ENCODE measurements at regions not wholly inside any gene's neighbourhood (a gene's known extent, or its start where the extent isn't known, plus 50 kb on each side); places are given as distances from the start of the nearest gene placed in this dataset.
A peak's percentile ranks its signal among the peaks of the same experiment; 100 is the strongest.
"Not testable (repeated sequence)": the region's sequence is repeated elsewhere in the genome, so short reads cannot be mapped to it uniquely, and the experiment has no call there.

DNA sequence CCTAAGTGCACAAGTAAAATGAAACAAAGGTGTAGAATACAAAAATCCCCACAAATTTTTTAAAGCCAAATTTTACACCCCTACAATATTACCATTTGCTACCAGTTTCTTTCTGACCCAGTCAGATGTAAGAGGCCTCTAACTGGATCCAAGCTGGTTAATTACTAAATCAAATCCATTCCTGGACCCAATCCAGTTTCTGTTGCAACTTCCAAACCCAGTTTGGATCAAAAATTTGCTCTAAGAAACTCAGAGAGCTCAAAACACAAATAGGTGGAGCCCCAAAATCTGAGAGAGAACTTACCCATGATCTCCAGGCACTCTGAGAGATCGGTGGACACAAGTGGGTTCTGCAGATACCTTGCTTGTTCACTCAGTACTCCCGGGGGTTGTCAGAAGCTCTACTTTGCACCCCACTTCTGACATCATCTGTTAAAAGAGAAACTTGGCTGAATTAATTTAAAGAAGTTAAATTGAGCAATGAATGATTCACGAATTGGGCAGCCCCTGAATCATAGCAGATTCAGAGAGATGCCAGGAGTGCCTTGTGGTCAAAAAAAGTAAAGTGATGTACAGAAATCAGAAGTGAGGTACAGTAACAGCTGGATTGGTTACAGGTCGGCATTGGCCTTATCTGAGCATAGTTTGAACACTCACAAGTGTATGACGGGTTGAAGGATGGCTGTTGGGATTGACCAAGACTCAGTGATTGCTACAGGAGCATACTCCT lies 448.0 kb downstream of the KCNT2 start:
- FAIRE-seq (no peak), DNase-seq (ENCODE audit: low spot score) (no peak)

DNA sequence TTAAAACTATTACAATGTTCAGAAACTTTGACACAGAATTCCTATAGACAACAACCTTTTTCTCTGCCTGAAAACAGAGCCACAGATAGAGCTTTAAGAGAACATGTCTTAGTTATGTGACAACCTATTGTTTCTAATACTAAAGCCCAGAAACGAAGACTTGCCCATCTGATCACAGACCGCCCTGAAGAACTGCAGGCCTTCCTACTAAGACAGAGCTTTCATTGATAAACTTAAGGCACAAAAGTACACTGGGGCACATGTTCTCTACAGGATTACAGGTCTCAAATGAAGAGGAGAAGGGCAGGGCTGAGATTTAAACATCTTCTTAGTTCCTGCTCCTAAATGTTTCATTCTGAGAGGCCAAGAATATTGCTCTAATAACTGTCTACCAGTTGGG lies 452.7 kb downstream of the KCNT2 start:
- FAIRE-seq (no peak), DNase-seq (ENCODE audit: low spot score) (no peak)

DNA sequence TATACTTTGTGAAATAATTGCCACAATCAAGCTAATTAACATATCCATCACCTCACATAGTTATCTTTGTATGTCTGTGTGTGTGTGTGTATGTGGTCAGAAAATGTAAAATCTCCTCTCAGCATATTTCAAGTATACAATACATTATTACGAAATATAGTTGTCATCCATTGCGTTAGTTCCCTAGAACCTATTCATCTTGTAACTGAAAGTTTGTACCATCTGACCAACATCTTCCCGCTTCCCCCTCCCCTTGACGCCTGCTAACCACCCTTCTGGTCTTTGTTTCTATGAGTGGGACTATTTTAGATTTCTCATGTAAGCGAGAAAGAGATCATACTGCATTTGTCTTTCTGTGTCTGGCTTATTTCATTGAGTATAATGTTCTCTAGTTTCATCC lies 455.3 kb downstream of the KCNT2 start:
- DNase-seq (ENCODE audit: low spot score) (no peak), FAIRE-seq (no peak)

DNA sequence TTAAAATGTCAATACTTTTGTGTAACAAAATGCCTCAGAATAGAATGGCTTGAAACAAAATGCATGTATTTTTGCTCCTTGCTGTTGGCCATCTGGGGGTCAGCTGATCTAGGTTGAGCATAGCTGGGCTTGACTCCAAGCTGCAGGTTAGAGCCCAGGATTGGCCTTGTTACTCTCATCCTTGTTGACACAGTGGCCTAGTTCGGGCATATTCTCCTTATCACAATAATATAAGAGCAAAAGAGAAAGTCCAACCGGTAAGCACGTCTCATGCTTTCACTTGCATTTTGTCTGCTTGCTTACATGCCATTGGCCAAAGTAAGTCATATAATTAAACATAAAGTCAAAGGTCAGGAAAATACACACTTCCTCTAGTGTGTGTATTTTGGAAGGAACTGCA lies 456.2 kb downstream of the KCNT2 start:
- no peak for FAIRE-seq
- DNase-seq (ENCODE audit: low spot score) = no peak

DNA sequence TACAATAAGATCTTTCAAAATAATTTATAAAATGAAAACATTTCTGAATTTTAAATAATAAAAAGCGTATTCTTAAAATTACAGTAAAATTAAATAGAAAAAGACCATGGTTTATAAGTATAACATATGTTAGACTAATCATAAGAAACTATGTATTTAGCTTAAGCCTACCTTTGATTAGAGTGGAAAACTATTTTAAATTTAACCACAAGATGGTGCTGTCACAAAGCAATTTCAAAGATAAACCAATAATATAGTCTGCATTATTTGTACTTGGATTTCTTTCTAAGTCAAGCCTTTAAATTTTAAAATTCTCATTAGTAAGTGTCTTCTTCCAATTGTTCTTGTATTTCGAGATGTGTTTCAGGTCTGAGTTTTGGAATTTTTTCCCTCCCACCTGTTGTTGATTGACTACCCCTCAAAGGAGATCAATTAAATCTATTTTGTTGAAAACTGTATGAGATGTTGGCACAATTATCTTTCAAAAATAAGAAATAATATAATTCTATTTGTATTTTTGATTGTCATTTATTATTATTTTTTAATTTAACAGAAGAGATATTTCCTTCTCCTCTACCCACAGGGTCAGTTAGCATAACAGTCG lies 459.8 kb downstream of the KCNT2 start:
- FAIRE-seq (peak; percentile 90), DNase-seq (ENCODE audit: low spot score) (peak; percentile 42)

DNA sequence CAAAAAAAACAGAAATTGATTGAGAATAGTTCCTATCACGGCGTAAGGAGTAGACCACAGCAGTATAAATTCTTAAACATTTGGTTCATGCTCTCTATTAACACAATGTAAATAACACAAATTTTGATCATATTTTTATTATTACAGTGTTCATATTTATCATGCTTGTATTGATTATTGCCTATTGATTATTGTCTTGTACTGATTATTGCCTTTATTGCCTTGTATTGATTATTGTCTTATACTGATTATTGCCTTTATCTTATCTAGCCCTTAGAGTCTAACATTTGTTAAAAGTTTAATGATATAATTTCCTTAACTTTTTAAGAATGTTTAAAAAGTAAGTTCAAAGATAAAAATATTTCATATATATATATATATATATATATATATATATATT lies 460.7 kb downstream of the KCNT2 start:
- DNase-seq (ENCODE audit: low spot score) = no peak
- no peak for FAIRE-seq

DNA sequence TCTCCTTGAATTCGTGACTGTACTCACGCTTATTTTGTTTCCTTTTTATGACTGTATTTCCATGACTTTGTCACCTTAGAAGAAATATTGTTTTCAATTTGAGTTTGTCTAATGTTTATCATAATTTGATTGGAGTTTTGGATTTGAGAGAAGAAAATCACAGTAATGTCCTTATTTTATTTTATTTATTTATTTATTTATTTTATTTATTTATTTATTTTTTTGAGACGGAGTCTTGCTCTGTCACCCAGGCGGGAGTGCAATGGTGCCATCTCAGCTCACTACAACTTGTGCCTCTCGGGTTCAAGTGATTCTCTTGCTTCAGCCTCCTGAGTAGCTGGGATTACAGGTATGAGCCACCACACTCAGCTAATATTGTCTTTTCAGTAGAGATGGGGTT lies 463.1 kb downstream of the KCNT2 start:
- not testable (repeated sequence) for DNase-seq (ENCODE audit: low spot score); FAIRE-seq

DNA sequence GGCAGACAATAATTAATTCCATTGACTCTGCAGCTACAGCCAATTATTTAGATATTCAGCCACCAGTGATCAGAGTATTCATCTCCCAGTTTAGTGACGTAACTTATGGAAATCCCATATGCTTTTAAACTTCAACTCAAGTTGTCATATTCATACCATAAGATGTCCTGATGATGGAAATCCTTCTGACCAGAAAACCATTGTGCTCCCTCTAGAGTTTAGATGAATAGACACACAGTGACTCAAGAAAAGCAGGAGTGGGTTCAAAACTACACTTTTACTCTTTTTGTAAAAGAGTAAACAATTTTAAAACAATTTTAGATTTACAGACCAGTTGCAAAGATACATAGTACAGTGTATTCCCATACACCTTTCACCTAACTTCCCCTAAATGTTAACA lies 463.7 kb downstream of the KCNT2 start:
- FAIRE-seq (no peak), DNase-seq (ENCODE audit: low spot score) (no peak)

DNA sequence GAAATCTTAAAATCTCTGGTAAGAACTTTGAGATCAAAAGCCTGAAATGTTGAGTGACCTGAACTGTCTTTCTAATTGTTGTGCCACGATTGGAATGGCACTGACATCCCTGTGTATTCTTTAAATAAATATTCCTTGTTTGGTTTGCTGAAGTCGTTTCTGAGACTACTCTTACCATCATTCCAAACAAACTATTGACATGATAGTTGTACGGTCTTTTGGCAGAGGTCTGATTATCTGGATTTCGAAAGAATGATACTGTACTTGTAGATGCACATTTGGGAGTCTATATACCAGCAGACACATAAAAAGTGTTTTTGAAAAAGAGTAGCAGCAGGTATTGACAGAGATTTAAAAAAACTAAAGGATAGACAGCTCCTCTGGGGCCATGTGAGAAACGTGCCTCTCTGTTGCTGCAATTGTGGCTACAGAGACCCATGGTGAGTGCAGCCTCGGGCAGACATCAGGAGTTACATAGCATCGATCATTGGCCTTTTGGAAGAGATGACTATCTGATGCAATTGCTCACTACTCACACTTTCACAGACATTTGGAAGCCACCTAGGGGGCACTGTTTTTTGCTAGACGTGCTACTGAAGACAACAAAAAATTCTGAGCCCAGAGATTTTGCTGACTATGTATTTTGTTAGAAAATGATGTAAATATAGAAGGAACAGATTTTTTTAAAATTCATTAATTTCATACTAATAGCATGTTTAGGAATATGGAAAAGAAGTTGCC lies 464.5 kb downstream of the KCNT2 start:
- FAIRE-seq = no peak
- no peak for DNase-seq (ENCODE audit: low spot score)

DNA sequence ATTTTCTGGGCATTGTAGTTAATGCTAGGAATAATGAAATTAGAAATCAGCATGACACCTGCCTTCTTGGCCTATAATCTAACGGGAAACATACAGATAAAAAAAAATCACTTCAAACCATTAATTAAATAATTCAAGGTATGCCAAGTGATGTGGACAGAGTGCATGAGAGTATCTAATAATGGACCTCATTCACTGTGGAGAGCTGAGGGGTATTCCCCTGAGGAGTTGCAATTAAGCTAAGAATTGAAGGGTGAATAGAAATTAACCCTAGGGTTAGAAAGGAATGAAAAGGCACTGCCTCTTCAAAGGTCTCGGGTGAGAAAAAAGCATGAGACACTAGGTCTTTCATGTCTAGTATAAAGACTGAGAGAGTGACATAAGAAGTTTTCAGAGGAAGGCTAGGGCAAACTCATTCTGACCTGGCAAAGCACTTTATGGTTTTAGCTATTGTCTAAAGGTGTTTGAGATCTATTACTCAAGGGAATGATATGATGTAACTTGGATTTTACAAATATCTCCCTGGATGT lies 466.1 kb downstream of the KCNT2 start:
- DNase-seq (ENCODE audit: low spot score) (no peak), FAIRE-seq (no peak)

DNA sequence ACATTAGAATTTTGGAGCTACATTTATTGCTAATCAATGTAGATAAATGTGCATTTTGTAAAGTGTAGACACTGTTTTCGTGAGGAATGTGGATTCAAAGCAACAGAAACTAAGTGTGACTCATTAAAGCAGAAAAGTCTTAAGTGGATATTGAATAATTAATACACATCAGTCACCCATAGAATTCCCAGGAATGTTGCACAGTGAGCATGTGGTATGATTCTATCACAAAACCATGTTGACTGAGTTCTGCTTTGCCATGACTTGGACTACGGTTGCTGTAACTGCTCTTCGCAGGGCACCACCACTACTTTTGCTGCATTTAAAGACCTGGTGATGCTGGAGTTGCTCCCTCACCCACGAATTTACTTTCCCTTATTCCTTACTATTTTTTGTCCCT lies 471.8 kb downstream of the KCNT2 start:
- DNase-seq (ENCODE audit: low spot score) (no peak), FAIRE-seq (no peak)

DNA sequence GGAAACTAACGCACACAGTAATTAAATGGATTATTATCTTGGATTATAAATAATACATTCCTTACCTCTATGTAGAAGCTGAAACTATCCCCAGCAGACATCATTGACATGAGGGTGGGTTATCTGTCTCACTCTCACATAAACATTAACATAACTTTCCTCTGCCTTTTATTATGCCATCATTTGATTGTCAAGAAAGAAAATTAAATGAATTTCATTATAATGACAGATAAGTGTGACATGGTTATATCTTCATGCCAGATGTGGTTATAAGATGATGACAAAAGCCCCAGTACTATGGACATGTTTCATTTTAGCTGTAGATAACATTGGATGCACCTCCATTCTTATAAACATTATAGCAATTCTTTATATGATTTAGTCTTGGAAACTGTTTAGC lies 476.5 kb downstream of the KCNT2 start:
- FAIRE-seq (no peak), DNase-seq (ENCODE audit: low spot score) (no peak)

DNA sequence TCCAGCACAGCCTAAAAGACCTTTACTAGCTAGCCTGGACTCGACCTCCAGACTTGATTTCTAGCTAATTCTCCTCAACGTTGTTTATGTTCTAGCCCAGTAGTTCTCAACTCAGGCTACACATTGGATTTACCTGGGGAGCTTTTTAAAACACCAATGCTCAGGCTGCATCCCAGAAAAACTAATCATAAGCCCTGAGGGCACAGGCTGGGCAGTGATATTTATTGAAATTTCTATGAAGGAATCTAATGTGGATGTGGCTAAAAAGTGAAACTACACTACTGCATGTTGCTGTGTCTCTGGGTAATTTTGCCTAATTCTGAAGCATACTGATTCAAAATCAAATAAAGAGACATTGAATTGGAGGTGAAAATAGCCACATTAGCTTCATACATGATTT lies 479.4 kb downstream of the KCNT2 start:
- DNase-seq (ENCODE audit: low spot score) = no peak

DNA sequence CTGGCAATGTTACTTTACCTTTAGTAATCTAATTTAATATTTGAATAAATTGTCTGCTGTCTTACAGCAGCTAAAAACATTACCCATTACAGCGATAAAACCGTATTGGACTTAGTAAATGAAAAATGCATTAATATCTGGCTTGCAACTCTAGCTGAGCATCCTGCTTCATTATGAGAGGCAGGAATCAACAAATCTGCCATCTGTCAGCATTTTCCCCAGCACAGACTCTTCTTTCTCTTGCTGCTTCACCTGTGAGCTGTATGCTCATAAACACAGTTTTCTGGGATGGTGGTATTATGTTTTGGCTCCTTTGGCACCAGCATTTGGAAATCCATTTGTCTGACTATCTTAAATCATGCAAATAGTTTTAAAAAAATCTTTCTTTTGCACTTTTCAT lies 487.1 kb downstream of the KCNT2 start:
- DNase-seq (ENCODE audit: low spot score) (no peak), FAIRE-seq (no peak)

More for the DNA sequence above, 479.4 kb downstream of the KCNT2 start:
- FAIRE-seq = no peak

DNA sequence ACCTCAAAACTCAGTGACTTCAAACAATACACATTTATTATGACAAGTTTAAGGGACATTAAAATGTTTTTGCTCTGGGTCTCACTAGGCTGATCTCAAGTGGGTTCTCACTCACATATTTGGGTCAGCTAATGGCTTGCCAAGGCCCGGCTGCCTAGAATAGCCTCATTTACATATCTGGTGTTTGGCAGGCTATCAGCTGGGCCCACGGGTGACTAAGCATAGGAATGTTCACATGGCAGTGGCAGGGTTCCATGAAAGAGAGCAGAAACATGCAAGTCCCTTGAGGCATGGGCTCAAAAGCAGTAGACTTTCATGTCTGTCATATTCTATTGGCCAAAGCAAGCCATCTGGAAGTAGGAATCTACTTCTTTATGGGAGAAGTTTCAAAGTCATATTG lies 492.6 kb downstream of the KCNT2 start:
- no peak for FAIRE-seq
- no peak for DNase-seq (ENCODE audit: low spot score)

DNA sequence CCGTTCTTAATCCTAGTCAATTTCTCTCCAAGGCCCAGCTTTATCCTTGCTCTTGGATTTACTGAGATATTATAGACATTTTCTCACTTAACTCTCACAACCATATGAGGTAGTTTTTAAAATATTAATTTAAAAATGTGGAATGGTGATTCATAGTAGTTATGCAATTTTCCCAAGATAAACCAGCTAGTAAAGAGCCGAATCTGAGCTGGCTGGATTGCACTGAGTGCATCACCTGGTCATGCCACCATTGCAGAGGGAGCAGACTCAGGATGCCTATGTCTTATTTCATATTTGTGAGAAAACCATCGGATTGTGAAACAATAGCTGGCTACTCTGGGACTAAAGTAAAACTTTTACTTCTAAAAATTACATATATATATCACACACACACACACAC lies 494.0 kb downstream of the KCNT2 start:
- FAIRE-seq (no peak), DNase-seq (ENCODE audit: low spot score) (no peak)

DNA sequence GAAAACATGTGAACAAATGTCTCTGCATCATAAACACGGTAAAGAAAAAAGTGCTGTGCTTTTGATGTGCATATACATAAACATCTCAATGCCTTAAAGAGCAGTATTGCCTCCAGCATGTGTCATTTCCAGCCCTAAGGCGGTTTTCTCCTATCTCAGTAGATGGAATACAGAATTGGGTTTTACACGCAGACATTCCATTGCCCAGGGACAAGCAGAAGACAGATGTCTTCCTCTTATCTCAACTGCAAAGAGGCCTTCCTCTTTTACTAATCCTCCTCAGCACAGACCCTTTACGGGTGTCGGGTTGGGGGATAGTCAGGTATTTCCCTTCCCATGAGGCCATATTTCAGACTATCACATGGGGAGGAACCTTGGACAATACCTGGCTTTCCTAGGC lies 499.2 kb downstream of the KCNT2 start:
- DNase-seq (ENCODE audit: low spot score); FAIRE-seq: not testable (repeated sequence)

DNA sequence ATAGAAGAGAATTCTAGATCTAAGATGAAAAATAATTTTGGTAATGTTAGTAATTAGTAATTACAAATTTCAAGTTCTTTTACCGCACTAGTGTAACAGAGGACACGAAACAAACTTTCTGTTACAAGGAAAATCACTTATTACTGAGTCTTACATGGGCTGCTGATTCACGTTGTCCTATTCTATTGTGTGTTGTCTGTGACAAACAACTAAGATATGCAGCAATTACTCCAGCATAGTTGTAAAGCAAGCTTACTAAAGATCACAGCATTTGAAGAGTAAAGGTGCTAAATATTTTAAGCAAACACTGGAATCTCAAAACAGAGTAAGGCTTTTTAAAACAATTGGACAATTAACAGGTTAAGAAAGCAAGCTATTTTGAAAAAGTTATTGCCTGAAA lies 502.3 kb downstream of the KCNT2 start:
- DNase-seq (ENCODE audit: low spot score) = no peak
- FAIRE-seq = no peak

DNA sequence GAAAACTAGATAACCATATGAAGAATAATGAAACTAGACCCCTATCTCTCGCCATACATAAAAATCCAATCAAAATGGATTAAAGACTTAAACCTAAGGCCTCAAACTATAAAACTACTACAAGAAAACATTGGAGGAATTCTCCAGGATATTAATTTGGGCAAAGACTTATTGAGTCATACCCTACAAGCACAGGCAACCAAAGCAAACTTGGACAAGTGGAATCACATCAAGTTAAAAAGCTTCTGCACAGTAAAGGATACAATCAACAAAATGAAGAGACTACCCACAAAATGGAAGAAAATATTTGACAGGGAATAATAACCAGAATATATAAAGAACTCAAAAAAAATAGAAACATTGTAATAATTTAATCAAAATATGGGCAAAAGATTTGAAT lies 505.4 kb downstream of the KCNT2 start:
- FAIRE-seq (no peak), DNase-seq (ENCODE audit: low spot score) (no peak)

DNA sequence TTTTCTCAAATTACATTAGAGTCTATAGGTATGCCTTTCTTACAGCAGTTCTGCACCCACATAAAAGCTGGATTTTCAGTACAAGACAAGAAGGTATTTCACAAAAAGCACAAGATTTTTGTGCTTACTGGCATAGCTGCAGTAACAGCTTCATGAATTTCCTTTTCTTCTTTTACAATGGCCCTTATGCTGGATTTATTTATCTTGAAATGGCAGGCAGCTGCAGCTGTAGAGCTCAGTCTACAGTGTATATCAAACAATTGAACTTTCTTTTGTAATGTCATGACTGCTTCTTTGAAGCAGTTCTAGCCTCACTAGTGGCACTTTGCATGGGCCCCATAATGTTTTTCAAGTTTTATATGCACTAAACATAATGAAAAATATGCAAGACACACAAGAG lies 510.2 kb downstream of the KCNT2 start:
- FAIRE-seq = no peak

DNA sequence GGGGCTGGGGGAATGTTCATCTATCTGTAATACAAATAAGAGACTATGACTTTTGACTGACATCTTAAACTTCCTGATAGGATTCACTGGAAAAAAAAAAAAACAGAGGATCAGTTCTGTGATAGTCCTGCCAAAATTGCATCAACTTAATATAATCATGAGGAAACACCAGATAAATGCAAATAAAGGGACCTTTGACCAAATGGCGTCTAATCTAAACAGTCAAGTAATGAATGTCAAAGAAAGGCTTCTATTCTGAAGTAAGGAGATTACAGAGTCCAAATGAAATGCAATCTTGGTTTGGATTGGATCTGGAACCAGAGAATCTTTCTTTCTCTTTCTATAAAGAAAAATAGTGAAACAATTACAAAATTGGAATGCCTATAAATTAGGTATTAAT lies 513.4 kb downstream of the KCNT2 start:
- no peak for FAIRE-seq
- no peak for DNase-seq (ENCODE audit: low spot score)

More for the DNA sequence above, 510.2 kb downstream of the KCNT2 start:
- DNase-seq (ENCODE audit: low spot score) = no peak

DNA sequence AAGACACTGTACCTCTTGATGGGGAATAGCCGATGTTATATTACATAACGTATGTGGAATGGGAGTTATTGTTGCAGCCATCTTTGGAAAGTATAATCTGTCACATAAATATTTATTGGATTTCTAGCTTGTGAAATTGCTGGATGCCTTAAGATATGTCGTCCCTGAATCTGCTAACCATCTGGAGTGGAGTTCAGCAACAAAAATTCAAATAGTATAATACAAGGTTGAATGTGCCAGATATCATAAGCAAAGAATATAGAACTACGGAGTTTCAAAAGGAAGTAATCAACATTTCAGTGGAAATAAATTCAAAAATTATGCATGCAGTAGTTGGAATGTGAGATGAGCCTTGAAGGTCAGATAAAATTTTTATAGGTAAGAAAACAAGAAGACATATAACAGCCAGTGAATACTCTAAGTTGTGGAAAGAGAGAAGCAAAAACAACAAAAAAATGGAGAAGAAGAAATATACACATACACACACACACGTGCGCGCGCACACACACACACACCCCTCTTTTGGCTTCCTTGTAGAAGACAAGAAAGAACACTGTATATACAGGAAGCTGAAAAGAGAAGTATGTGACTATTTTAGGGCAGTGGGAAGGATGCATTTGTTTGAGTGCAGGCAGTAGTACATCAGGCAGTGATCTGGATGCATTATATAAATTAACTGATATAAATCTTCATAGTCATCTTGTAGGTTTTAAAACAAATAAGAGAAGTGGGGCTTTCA lies 516.7 kb downstream of the KCNT2 start:
- no peak for DNase-seq (ENCODE audit: low spot score)
- FAIRE-seq = no peak

Measured in RCC 7860 (cell line).